Loucy (cell line): ENCODE measurements at regions not wholly inside any gene's neighbourhood (a gene's known extent, or its start where the extent isn't known, plus 50 kb on each side); places are given as distances from the start of the nearest gene placed in this dataset.

Experiments
- CTCF ChIP-seq: fragments of 200-600 bp; sonication (generic); conservative IDR thresholded peaks from 2 replicates; pipeline ENCODE4 v1.5.1; 2014; ENCODE audit warnings: mild to moderate bottlenecking, antibody characterized with exemption, low read length
- EZH2phosphoT487 ChIP-seq: fragments of 200-600 bp; IDR thresholded peaks from 2 replicates; pipeline ENCODE4 v1.6.1; 2018; ENCODE audit warnings: antibody characterized with exemption, mild to moderate bottlenecking, moderate library complexity, borderline replicate concordance

- no peak for TF ChIP-seq CTCF
- no peak for TF ChIP-seq EZH2phosphoT487
Measured at GRCh38 chr20:43361526-43361925, 96.2 kb upstream of the SRSF6 start.
